ENCODE measurements at regions not wholly inside any gene's neighbourhood (a gene's known extent, or its start where the extent isn't known, plus 50 kb on each side); places are given as distances from the start of the nearest gene placed in this dataset.

GRCh38 chr3:64856106-64856505 lies 168.3 kb upstream of the ADAMTS9 start:
- Mint-ChIP-seq H3K27ac (no peak overlapping the region), H3K4me1 (peaks cover 2% of the 10 kb centered on the region), H3K4me3 (no peak overlapping the region), H3K9me3 (no peaks in the 10 kb centered on the region), H3K27me3 (ENCODE audit: insufficient read depth) (no peaks in the 10 kb centered on the region), H3K36me3 (ENCODE audit: low read depth) (no peaks in the 10 kb centered on the region)
- H3K27me3 ChIP-seq (ENCODE audit: control insufficient read depth, insufficient read depth, low read length, poor library complexity, severe bottlenecking) = no peaks in the 10 kb centered on the region
- no peaks in the 10 kb centered on the region for H3K4me1 ChIP-seq (ENCODE audit: control insufficient read depth, insufficient read depth, low read length)
- H3K27ac ChIP-seq (ENCODE audit: low read depth, low read length) = no peak overlapping the region
- no peak for DNase-seq
- no peak for TF ChIP-seq CTCF (conservative IDR thresholded peaks at IDR 0.05)
- no peaks in the 10 kb centered on the region for H3K36me3 ChIP-seq (ENCODE audit: control insufficient read depth, insufficient read depth, low read length)
- no peaks in the 10 kb centered on the region for H3K9me3 ChIP-seq (ENCODE audit: control insufficient read depth, low read length)
- WGBS, 2 experiments (ENCODE audit: insufficient coverage in 1 of 2, insufficient read length in 1 of 2) = 97 to 100% methylated on average over 1 of the region's 1 CpG
- H3K4me3 ChIP-seq (ENCODE audit: low read length) = no peak overlapping the region
- H3K9ac ChIP-seq (ENCODE audit: extremely low read depth, low read length, poor library complexity, severe bottlenecking) = no peak overlapping the region

GRCh38 chr3:64853456-64853855 lies 165.7 kb upstream of the ADAMTS9 start:
- Mint-ChIP-seq H3K36me3 (ENCODE audit: low read depth) (no peaks in the 10 kb centered on the region), H3K4me3 (no peak overlapping the region), H3K27me3 (ENCODE audit: insufficient read depth) (no peaks in the 10 kb centered on the region), H3K27ac (no peak overlapping the region), H3K9me3 (no peaks in the 10 kb centered on the region), H3K4me1 (peaks cover 2% of the 10 kb centered on the region)
- H3K4me1 ChIP-seq (ENCODE audit: control insufficient read depth, insufficient read depth, low read length) = no peaks in the 10 kb centered on the region
- no peaks in the 10 kb centered on the region for H3K27me3 ChIP-seq (ENCODE audit: control insufficient read depth, insufficient read depth, low read length, poor library complexity, severe bottlenecking)
- H3K9me3 ChIP-seq (ENCODE audit: control insufficient read depth, low read length) = no peaks in the 10 kb centered on the region
- no peak overlapping the region for H3K4me3 ChIP-seq (ENCODE audit: low read length)
- no peak overlapping the region for H3K9ac ChIP-seq (ENCODE audit: extremely low read depth, low read length, poor library complexity, severe bottlenecking)
- H3K36me3 ChIP-seq (ENCODE audit: control insufficient read depth, insufficient read depth, low read length) = no peaks in the 10 kb centered on the region
- DNase-seq = no peak
- H3K27ac ChIP-seq (ENCODE audit: low read depth, low read length) = no peak overlapping the region
- no peak for TF ChIP-seq CTCF (conservative IDR thresholded peaks at IDR 0.05)
- WGBS, 2 experiments (ENCODE audit: insufficient coverage in 1 of 2, insufficient read length in 1 of 2) = 96% methylated on average over 1 of the region's 2 CpGs; no CpG with 5 or more reads in 1 of the 2 experiments

GRCh38 chr3:64852738-64853137 lies 164.9 kb upstream of the ADAMTS9 start:
- Mint-ChIP-seq H3K36me3 (ENCODE audit: low read depth) (no peaks in the 10 kb centered on the region), H3K27me3 (ENCODE audit: insufficient read depth) (no peaks in the 10 kb centered on the region), H3K27ac (no peak overlapping the region), H3K9me3 (no peaks in the 10 kb centered on the region), H3K4me1 (peaks cover 2% of the 10 kb centered on the region), H3K4me3 (no peak overlapping the region)
- H3K4me3 ChIP-seq (ENCODE audit: low read length) = no peak overlapping the region
- 86 to 94% methylated on average over 1 to 2 of the region's 2 CpGs for whole genome bisulfite sequencing, 2 experiments (ENCODE audit: insufficient coverage in 1 of 2, insufficient read length in 1 of 2)
- no peak overlapping the region for H3K27ac ChIP-seq (ENCODE audit: low read depth, low read length)
- DNase-seq = no peak
- H3K4me1 ChIP-seq (ENCODE audit: control insufficient read depth, insufficient read depth, low read length) = no peaks in the 10 kb centered on the region
- no peaks in the 10 kb centered on the region for H3K9me3 ChIP-seq (ENCODE audit: control insufficient read depth, low read length)
- H3K27me3 ChIP-seq (ENCODE audit: control insufficient read depth, insufficient read depth, low read length, poor library complexity, severe bottlenecking) = no peaks in the 10 kb centered on the region
- no peaks in the 10 kb centered on the region for H3K36me3 ChIP-seq (ENCODE audit: control insufficient read depth, insufficient read depth, low read length)
- no peak for TF ChIP-seq CTCF (conservative IDR thresholded peaks at IDR 0.05)
- no peak overlapping the region for H3K9ac ChIP-seq (ENCODE audit: extremely low read depth, low read length, poor library complexity, severe bottlenecking)

All from endodermal cell (in vitro differentiated cells).